Stromal cell of bone marrow (primary cell): ENCODE measurements at regions not wholly inside any gene's neighbourhood (a gene's known extent, or its start where the extent isn't known, plus 50 kb on each side); places are given as distances from the start of the nearest gene placed in this dataset.

ENCODE experiments used
- DNase-seq: peaks from one replicate; pipeline ENCODE4 v3.0.0-alpha.2; 2012; ENCODE audit warnings: low read depth

DNA sequence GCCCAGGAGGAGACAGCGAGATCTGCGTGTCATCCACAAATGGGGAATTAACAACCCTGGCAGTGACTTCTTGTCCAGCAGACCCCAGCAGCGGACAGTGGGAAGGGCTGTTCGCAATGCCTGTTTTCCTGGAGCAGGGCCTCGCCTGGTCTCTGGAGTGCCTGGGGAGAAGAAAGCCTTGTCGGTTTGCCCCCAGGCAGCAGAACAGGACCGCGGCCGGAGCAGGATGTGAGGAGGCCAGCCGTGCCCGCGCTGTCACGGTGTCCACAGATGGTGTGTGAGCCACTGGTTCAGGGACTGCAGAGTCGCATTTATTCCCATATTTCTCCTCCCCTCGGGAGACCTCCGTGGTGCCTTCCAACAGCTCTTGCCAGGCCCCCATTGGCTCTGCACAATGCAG, 68.5 kb upstream of the GSE1 start:
- DNase-seq = no peak

DNA sequence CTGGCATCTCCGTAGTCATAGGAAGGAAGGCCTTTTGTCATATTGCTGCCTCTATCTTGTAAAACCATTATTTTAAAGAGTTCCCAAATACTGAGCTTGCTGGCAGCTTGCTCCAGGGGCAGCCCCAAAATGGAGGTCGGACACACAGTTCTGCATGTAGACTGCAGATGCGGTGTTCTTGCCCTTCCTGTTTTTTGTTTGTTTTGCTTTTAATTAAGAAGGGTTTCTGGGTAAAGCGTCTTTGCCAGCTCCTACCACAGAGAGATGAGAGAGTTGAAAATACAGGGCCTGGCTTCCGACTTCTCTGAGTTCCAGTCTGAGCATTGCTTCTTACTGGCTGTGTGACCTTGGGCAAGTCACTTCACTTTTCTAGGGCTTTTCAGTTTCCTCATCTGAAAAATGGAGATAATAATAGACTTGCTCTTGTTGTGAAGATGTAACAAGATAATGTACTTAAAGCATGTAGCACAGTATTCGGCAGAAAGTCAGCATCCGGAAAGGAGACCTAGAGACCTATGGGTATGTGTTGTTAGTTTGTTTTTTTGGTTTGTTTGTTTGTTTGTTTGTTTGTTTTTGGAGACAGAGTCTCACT, 67.8 kb upstream of the GSE1 start:
- no peak for DNase-seq

DNA sequence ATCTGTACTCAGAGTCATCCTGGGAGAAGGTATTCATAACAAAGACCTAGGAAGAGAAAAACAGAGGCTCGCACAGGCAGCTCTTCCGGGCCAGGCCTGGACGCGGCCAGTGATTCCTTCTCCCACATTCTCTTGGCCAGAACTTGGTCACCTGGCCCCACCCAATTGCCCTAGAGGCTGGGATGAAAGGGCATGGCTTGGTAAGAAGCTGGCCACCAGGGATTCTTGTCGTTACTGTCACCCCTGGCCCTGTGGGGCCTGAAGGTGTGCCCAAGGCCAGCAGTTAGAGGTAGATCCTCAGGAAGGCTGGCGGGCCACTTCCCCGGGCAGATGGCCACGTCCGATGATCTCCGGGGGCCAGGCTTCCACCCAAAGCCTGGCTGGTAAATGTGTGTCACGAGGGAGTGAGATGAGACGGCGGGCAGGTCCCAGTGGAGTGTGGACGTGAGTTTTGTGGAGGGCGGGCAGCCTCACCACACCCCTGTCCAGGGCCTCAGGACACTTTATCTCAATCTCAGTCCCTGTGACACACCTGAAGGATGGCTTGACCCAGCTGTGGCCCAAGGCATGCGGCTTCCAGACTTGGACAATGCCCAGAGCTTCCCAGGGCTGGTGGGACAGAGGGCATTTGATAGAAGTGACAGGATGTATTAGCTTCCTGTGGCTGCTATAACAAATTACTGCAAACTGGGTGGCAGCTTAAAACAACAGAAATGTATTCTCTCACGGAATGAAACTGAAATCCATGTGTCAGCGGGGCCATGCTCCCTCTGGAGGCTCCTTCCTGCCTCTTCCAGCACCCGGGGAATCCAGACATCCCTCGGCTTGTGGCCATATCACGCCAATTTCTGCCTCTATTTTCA, 66.3 kb upstream of the GSE1 start:
- no peak for DNase-seq

DNA sequence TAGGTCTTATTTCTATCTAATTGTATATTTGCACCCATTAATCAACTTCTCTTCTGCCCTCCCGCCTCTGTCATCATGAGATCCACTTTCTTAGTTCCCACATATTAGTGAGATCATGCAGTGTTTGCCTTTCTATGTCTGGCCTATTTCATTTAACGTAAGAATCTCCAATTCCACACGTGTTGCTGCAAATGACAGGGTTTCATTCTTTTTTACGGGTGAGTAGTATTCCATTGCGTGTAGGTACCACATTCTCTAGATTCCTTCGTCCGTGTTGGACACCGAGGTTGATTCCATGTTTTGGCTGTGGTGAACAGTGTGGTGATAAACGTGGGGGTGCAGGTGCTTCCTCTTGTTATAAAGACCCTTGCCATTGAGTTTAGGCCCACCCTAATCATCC, 64.7 kb upstream of the GSE1 start:
- no peak for DNase-seq

DNA sequence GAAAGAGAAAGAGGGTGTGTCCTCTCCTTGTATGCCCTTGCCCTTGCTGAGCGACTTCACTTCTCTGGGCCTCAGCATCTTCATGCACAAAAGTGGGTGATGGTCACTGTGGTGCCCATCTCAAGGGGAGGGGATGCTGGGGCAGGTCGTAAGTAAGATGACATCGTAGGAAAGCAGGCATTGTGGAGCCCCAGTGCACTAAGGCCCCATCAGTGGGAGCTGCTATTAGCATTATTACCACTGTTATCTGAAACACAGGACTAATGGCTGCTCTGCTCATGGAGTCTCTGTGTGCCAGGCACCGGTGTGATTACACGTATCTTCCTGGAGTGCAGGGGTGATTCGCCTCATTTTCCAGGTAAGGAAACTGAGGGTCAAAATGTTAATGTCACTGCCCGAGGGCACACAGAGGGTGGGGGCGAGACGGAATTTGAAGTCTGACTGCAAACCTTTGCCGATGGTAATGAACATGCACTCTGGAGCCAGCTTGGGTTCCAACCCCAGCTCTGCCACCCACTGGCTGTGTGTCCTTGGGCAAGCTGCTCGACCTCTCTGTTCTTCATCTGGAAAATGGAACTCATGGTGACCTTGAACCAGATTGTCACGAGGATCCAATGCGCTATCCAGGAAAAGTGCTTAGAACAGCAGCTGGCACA, 63.2 kb upstream of the GSE1 start:
- no peak for DNase-seq

DNA sequence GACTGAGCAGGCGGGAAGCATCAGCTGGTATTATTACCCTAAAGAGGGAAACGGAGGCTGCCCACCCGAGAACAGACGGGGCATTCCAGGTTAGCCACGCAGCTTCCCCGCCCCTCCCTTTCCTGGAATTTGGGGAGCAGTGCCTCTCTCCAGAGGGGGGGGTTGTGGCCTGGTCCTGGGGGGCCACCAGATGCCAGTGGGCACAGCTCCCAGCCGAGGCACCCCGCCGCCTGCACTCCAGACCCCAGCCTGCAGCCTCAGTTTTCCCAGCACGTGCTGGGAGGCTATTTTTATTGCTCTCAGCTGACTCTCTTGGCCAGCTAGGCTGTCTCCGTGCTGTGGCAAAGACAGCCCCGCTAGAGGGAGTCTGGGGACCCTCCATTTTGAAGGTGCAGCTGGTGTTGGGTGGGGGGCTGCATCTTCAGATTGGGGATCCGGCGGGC, 62.7 kb upstream of the GSE1 start:
- DNase-seq = no peak

DNA sequence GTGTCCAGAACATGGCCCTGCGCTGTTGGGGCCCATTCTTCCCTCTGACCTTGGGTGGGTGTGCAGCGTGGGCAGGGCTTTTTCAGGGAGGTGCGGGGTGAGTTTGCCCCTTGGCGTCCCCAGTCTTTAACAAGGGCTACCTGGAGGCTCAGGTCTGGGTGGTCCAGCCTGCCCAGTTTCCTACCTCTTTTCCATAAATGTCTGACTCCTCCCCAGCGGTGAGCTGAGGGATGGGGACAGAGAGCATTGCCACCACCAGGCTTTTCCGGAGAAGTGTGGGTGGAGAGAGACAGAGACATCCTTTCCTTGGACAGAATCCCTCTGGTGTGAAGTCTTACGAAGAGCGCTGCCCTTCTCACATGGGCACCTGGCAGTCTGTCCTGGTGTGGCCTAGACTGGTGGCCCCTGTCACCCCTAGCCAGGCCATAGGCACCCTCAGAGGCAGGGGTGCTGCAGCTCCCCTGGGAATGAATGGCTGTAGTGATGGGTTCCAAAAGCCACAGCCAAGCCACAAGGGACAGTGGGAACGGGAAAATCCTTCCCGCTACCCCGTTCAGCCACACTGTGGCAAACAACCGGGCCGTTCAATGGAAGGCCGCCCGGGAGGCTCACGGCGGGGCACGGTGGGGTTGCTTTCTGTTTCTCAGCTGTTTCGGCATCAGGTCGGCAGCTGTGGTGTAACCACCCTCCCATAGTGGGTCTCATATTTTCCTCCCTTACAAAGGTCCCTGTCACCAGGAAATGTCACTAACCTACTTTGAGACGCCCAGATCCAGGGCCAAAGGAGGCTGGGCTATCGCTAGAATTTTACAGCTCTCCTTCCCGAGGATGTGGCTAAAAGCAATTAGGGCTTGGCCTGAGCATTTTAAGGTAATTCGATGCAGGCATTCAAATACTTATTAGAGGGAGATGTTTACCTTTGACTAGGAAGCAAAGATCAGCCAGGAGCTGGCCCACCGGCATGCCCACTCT, 61.9 kb upstream of the GSE1 start:
- DNase-seq = no peak

DNA sequence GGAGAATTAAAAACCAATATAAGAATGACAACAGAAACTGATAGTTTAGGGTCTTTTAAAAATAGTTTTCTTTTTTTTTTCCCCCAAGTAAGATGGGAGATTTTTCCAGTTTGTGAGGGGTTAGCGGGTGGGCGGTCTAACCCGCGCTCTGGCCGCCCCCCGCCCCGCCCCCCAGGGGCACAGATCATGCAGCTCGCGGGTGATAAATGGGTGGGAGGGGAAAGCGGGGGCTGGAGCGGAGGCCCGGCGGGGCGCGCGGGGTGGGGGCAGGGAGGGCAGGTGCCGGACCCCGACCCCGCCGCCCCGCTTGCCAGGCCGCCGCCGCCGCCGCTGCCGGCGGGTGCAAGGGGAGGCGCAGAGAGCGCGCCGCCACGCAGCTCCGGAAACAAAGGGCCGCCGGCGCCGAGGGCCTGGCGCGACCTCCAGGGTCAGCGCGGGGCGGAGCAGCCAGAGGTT, 60.1 kb upstream of the GSE1 start:
- no peak for DNase-seq

DNA sequence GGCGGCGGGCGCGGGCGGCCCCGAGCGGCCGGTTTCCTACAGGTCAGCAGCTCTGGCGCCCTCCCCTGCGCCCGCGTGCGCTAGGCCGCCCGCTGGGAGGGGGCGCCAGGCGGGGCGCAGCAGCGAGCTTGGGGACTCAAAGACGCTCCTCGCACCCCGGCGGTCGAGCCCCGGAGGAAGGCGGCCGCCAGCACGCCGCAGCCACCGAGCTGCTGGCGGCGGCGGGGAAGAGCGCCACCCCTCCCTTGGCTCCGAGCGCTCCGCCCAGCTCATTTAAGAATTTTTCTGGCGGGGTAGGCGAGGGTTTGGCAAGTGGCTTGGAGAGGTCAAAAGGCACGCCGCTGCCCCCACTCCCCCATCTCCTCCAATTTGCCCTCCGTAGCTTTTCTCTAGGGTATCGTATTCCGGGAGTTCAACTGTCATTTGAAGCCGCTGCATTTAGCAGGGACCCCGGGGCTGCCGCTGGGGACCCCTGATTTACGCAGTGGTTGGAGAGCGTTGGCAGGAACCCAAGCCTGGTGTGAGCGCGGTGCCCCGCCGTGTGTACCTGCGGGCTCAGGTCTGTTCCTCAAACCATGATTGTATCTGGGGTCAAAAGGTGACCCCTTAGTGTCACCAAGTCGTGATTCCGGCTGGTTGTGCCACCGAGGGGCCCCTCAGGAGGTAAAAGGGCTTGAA, 59.5 kb upstream of the GSE1 start:
- peak; percentile 46 for DNase-seq

DNA sequence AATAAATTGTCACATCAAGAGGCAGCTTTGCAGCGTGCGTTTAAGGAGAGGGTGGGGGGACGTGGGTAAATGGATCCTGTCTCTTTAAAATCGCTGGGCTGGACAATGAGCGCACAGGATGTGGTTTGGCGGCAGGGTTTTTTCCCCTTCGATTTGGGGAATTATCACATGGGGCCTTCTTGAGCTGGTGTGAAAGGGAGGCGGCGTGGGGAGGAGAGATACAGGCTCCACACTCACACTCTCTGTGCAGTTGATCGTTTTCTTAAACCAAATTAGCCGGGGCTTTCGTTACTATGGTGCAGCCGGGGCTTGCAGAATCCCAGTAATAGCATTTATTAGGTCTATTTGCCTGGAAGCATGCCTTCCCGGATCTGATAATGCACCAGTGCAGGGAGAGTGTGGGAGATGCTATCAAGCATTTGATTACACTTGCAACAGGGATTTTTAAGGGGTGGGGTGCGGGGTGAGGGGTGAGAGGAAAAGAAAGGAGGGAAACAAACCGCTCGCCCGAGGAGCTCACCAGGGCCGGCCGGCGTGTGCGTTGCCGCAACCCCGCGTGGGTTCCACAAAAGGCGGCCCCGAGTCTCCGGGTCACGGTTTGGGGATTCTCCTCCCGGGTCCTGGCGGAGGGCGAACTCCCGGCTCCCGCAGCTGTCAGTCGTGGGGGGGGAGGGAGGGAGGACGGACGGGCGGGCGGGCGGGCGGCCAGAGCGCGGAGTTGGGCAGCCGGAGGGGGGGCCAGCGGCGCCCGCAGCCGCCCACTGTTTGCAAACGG, 58.8 kb upstream of the GSE1 start:
- peak; percentile 85 for DNase-seq

DNA sequence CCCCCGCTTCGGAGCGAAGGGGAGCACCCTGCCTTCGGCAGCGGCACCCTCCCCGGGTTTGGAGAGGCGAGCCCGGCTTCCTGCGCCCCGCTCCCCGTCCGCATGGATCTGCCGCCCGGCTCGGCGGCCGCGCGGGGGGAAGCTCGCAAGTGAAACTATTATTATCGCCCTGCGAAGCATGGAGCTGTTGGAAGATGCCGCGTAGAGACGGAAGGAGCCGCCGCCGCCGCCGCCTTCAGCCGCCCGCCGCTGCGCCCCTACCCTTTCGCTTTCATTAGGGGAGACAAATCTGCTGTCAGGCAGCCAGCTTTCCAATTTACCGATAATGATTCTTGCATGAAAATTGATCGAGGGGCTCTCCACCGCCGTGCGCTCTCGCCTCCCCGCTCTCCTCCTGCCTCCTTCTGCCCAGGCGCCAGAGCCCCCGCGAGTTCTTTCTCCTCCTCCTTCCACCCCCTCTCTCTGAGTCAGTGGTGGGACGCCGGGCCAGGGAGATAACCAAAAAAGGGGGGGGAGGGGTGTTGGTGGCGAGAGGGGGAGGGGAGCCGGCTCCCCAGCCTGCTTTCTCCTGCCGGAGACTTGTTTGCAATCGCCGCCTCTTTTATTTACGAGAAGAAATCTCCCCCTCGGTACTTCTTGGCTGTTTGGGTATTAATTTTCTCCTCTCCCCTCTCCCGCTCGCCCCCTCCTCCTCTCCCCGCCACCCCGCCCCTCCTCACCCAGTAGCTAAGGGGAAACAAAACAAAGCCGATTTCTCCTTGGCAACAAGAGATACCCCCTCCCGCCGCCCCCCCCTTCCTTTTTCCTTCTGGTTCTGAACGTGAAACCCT, 58.0 kb upstream of the GSE1 start:
- DNase-seq = peak; percentile 63

DNA sequence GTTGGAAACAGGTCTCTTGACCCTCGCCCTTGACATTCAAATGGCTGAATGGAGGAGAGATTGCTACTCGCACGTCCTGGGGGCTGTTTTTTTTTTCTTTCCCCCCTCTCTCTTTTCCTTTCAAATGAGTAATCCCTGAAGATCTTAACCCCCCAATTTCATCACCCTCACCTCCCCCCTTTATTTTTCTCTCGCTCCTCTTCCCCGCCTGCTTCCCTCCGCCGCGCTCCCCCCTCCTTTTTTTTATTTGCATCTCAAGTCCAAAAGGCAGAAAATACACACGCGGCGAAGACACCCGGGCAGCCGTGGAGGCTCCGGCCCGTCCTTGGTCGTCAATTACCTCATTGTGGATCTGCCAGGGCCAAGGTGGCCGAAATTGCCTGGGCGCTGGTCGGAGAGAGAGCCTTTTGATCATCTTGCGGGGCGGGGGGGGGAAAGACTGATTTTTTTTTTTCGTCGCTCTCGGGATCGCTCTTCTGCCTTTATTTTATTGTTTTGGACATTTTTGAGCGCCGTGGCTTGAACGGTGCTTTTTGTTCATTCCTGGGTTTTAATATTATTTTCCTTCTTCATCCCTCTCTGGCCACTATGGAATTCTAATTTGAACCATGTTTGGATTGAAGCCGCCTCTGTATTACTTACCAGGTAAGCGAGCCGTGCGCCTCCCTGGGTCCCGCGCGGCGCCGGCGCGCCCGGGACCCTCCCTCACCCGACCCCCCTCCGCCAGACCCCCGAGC, 57.2 kb upstream of the GSE1 start:
- no peak for DNase-seq

DNA sequence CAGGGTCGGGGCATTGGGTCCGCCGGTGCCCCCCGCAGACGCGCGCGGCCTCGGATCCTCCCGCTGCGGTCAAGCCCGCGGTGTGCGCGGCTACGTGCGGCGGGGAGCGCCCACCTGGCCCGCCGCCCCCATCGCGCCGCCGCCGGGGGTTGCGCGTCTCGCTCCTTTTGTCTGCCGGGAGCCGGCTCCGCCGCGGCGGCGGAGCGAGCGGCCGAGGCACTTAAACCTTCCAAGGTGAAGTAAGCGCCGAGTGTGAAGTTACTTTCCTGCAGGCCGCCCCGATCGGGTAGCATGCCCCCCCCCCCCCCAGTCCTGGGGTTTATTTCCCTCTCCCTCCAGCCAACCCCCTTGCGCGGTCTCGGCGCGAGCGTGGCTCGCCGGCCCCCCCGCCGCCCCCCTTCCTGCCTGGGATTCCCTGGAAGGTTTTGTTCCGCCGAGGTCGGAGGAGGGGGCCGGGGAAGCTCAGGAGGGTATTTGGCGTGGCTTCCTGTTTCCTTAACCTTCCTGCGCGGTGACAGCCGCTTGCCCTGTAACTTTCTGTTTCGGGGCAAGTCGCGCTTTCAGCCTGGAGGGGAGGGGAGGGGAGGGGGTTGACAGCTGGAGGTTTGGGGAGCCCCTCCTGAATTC, 56.6 kb upstream of the GSE1 start:
- no peak for DNase-seq

DNA sequence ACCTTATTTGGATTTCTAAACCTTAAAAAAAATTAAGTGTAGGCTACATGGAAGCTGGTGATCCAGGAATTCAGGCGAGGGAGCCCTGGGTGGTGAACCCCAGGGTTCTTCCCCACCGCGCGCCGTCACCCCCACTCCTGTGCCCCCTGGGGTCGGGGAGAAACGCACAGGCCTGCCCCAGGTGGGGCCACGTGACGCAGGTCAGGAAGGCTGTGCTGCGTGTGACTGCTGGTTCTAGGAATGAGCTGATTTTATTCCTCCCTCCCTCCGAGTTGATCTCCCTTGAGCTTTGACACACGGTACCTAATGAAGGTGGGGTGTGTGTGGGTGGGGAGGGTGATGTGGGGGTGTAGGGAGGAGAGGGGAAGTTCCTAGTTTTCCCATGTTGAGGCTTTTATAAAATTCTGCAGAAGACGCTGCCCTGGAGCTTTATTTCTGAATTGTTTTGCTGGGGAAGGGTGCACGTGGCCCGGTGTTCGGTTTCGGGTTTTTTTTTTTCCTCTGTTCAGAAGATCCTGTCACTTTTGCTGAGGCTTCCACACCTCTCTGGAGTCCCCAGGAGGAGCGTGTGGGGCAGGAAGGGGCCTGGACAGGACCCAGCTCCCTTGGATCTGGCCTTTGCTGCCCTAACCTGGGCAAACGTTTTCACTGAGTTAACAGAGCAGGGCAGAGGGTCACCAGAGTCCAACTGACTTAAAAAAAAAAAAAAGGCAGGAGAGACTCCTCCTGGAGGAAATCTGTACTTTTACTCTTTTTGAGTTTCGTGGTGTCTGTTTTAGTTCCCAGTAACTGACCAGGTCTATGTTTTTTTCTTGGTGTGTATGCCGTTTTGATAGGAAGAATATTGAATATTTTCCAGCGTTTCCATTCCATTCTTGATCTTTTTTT, 55.8 kb upstream of the GSE1 start:
- no peak for DNase-seq

DNA sequence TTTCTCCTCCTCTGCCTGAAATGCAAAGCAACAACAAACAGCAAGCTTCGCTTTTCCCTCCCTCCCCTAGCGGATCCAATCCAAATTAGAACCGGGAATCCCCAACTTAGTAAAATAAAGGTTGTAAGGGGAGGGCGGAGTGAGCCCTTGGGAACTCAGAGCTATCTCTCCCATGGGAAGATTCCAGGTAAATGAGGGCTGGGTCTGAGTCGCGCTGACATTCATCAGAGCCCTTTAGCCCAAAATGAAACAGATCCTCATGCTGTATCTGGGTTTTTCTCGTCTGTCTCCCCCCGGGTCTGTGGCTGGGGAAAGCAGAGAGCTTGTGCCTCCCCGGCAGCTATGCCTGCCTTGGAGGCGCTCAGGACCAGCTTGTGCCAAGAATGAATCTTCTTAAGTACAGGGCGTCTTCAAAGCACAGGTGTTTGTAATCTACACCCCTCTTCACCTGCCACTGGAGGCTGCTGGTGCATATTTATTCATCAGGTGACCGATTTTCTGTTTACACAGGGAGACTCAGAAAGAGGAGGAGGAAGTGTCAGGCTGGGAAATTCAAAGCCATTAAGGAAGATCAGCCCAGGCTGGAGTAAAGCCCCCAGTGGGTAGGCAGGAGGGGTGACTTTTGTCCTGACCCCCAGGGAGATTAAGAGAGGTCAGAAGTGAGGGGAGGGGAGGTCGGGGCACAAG, 55.0 kb upstream of the GSE1 start:
- no peak for DNase-seq

DNA sequence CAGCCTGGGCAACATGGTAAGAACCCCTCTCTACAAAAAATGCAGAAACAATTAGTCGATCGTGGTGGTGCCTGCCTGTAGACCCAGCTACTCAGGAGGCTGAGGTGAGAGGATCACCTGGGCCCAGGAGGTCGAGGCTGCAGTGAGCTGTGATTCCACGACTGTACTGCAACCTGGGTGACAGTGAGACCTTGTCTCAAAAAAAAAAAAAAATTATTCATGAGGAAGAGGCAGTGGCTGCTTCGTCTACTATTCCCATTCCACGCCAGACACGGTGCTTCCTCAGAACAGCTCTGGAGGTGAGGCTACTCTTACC, 52.2 kb upstream of the GSE1 start:
- no peak for DNase-seq
